DMS53 (cell line): ENCODE measurements at regions not wholly inside any gene's neighbourhood (a gene's known extent, or its start where the extent isn't known, plus 50 kb on each side); places are given as distances from the start of the nearest gene placed in this dataset.
"Not testable (repeated sequence)": the region's sequence is repeated elsewhere in the genome, so short reads cannot be mapped to it uniquely, and the experiment has no call there.

ENCODE experiments used
- DNase-seq: peaks from one replicate; lab custom pipeline; 2025; lab: John Stamatoyannopoulos, UW

DNA sequence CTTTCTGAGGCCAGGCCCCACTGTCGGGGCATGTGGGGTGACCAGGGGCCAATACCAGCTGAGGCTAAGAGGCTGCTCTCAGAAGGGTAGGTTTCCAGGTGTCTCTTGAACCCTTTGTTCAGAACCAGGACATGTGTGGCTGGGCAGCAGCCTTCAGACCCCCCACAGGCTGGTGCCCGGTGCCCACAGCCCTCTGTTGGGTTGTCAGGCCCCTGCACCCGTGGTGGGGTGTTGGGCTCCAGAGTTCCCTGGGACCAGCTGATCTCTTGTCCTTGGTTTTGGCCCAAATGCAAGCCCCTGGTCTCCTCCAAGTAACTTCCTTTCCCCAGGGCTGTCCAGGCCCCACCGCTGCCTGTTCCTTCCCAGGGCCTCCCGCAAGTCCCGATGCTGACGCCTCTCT, 226.0 kb downstream of the TMEM121 start:
- DNase-seq, result not testable (repeated sequence)

DNA sequence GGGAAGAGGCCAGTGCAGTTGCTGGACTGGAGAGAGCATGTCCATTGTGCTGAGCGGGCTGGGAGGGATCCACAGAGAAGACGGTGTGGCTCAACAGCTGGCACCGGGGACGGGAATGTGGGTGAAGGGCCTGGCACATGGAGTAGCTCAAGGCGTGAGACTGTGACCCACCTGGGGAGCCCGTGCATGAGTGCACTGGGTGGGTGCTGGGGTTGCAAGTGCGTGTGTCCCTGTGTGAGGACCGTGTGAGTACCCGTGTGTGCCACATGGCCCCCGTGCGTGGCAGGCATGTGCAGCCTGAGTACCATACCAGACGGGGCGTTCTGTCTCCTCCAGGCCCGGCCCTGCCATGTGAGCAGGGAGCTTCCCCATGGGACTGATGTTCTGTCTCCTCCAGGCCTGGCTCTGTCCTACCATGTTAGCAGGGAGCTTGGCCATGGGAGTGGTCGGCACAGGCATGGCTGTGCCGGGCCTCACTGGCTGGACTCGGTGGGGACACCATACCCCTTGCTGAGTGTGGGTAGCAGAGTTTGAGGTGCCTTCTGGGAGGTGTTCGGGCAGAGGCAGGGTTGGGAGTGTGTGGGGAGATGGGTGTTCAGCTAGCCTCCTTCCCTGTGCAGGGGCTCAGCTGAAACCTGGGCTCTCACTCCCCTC, 234.4 kb downstream of the TMEM121 start:
- DNase-seq, result no peak

DNA sequence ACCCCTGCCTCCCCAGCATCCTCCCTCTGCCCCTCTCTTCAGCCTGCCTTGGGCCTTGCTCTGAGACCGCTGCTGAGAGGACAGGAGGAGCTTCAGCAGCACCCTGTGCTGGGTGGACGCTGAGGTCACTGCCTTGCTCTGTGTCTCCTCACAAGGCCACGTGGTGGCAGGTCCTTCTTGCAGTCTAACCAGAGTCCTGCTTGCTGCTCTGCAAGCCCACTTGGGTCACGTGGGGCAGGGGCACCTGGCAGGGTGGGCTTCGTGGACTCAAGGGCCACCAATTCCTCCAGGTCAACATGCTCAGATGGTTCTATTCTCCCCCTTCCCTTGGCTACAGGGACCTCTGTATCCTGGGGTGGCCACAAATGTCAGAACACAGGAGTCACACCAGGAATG, 235.0 kb downstream of the TMEM121 start:
- not testable (repeated sequence) for DNase-seq

DNA sequence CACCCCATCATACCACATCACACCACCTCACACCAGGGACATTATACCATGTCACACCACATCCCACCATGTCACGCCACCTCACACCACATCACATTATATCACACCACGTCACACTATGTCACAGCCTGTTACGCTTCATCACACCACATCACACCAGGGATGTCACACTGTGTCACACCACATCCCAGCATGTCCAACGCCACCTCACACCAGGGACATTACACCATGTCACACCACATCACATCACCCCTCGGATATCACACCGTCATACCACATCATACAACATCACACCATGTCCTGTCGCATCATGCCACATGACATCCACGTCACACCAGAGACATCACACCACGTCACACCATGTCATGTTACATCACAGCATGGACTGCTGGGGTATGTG, 235.5 kb downstream of the TMEM121 start:
- DNase-seq, result no peak

- DNase-seq, result not testable (repeated sequence)
These were observed 235.9 kb downstream of the TMEM121 start for GRCh38 chr14:105762262-105762661.

DNA sequence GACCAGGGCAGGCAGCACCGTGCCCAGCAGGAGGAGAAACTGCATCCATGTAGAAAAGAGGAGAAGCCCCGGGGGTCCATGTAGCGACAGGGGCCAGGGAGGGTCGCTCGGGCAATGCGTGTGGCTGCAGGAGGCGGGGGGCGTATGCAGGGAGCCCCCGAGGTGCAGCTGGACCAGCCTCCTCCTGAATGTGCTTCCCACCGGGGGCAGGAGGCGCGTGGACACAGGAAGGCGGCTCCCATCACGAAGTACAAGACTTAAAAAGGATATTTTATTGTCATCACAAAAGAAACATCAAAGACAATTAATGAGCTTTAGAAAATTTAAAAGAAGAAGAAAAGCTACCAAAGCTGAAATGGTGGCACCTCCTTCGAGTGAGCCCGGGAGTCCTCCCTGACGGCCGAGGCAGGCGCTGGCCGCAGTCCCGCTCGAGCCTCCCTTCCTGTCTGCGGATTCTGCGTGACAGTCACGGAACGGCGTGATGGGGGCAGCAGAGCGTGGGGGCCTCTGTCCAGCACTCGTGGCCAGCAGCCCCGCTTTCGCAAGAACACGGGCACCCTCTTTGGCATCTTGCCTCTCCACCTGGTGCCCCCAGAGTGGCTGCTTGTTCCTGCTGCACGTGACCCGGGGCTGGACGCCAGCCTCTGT, 238.0 kb downstream of the TMEM121 start:
- not testable (repeated sequence) for DNase-seq

DNA sequence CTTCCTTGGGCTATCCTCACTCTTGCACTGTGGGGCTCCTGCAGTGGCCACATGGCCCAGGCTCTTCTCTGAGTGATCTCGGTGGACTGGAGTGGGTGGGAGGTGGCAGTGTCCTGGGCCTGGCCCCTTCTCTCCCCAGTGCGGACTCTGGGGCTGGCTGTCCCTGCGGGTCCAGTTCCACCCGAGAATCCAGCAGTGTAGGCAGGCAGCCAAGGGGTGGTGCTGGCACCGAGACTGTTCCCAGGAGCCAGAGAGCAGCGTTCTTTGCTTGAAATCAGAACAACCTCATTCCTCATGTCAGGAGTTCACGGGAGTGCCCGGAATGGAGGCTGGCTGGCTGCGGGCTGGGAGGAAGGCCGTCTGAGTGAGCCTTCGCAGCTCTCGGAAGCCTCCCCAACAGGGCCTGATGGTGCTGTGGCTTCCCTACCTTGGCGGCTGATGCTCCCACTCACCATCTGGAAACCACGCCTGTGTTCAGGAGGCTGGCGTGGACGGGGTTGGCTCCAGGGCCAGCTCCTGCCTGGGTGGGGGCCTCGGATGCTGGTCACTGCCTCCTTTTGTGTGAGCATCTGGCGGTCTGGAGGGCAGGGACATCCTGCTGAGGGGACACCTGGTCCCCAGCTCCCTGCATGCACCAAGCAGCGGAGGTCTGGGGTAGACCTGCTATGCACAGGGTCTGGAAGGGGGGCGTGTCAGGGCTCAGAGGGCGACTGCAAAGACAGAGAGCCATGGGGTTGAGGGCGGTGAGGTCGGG, 238.9 kb downstream of the TMEM121 start:
- not testable (repeated sequence) for DNase-seq

- DNase-seq, result no peak
These were observed 239.7 kb downstream of the TMEM121 start for GRCh38 chr14:105765893-105766614.

DNA sequence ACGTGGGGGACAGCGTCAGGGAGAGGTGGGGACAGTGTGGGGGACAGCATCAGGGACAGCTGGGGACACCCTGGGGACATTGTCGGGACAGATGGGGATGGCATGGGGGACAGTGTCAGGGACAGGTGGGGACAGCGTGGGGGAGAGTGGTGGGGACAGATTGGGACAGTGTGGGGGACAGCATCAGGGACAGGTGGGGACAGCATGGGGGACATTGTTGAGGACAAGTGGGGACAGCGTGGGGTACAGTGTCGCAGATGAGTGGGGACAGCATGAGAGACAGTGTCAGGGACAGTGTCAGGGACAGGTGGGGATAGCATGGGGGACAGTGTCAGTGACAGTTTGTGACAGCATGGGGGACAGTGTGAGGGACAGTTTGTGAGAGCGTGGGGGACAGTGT, 240.9 kb downstream of the TMEM121 start:
- DNase-seq, result no peak

- DNase-seq, result not testable (repeated sequence)
These were observed 241.7 kb downstream of the TMEM121 start for GRCh38 chr14:105768039-105768438.

- not testable (repeated sequence) for DNase-seq
These were observed 242.8 kb downstream of the TMEM121 start for GRCh38 chr14:105769061-105769730.

- DNase-seq, result not testable (repeated sequence)
These were observed 244.3 kb downstream of the TMEM121 start for GRCh38 chr14:105770619-105771216.

DNA sequence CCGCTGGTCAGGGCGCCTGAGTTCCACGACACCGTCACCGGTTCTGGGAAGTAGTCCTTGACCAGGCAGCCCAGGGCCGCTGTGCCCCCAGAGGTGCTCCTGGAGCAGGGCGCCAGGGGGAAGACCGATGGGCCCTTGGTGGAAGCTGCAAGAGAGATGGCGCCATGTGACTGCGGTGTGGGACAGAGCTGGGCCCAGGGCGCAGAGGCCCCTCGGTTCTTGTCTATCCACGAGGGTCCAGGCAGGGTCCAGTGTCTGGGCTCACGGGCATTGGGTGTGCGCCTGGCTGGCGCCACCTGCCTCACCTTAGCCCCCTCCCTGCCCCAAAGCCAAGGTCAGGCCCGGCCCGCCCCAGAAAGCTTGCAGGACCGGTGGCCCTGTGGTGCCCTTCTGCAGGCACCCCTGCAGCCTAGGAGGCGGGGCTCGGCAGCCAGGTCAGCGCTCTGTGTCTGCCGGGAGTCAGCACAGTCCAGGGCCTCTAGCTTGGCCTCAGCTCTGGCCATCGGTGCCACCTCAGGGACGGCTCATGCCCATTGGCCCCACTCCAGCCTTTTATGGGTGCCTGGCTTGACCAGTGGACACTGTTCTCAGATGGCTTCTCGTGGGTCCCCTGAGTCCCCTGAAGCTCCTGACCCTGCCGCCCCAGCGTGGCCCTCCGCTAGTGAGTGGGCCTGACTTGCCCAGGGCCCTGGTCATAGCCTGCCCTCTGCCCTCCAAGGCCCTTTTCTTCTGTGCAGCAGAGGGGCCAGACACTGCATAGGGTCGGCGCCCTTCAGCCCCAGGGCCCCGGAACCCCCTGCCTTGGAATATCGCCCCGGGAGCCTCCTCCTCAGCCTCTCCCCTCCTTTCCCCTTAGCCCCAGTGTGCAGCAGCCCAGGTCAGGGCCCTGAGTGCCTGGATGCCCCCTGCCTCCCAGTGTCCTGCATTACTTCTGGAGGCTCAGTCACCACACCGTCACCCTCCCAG, 245.2 kb downstream of the TMEM121 start:
- DNase-seq, result not testable (repeated sequence)

DNA sequence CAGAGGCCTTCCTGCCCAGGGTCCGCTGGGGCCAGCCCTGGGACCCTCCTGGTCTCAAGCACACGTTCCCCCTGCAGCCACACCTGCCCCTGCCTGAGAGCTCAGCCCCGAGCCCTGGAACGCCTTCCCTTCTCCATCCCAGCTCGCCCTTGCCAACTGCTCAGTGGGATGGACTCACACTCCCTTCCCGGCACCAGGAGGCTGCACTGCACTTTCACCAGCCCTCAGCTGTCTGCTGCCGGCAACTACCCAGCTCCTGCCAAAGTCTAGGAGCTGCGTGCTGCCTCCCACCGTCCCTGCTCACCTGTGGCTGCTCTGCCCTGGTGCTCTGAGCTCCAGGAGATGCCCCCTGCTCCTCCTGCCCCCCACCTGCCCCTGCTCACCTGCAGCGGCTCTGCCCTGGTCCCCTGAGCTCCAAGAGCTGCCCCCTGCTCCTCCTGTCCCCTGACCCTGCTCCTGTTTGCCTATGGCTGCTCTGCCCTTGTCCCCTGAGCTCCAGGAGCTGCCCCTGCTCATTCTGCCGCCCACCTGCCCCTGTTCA, 246.4 kb downstream of the TMEM121 start:
- DNase-seq, result not testable (repeated sequence)

- DNase-seq, result no peak
These were observed 247.2 kb downstream of the TMEM121 start for GRCh38 chr14:105773584-105773983.

- DNase-seq, result no peak
These were observed 247.6 kb downstream of the TMEM121 start for GRCh38 chr14:105774001-105774400.

GRCh38 chr14:105774585-105775348, 248.4 kb downstream of the TMEM121 start:
- not testable (repeated sequence) for DNase-seq

- not testable (repeated sequence) for DNase-seq
These were observed 249.1 kb downstream of the TMEM121 start for GRCh38 chr14:105775349-105775923.

DNA sequence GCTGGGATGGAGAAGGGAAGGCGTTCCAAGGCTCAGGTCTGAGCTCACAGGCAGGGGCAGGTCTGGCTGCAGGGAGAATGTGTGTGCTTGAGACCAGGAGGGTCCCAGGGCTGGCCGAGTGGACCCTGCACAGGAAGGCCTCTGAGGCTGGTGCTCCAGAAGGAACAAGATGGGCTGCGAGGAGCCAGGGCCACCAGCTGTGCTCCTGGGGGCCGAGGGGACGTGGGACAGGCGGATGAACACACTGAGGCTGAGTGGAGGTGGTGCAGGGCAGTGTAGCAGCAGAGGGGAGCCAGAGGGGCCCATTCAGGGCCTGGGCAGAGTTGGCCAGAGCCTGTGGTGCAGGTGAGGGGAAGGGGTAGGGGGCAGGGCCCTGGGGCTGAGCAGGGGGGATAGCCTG, 249.7 kb downstream of the TMEM121 start:
- not testable (repeated sequence) for DNase-seq
